ENCODE measurements at regions not wholly inside any gene's neighbourhood (a gene's known extent, or its start where the extent isn't known, plus 50 kb on each side); places are given as distances from the start of the nearest gene placed in this dataset.
A peak's percentile ranks its signal among the peaks of the same experiment; 100 is the strongest.
"Not testable (repeated sequence)": the region's sequence is repeated elsewhere in the genome, so short reads cannot be mapped to it uniquely, and the experiment has no call there.

GRCh38 chr7:81135324-81135723 lies 216.5 kb upstream of the SEMA3C start:
- no peak for DNase-seq (ENCODE audit: low spot score)

DNA sequence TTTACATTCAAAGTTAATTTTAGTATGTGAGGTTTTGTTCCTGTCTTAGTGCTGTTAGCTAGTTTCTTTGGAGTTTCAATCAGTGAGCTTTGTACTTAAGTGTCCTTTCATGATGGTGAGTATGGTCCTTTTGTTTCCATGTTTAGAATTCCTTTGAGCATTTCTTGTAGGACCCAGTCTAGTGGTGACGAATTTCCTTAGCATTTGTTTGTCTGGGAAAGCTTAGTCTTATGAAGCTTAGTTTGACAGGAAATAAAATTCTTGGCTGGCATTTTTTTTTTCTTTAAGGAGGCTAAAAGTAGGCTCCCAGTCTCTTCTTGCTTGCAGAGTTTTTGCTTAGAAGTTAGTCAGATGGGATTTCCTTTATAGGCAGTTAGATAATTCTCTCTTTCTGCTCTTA lies 209.2 kb upstream of the SEMA3C start:
- no peak for DNase-seq (ENCODE audit: low spot score)

GRCh38 chr7:81120803-81121202 lies 202.0 kb upstream of the SEMA3C start:
- no peak for DNase-seq (ENCODE audit: low spot score)

- no peak for DNase-seq (ENCODE audit: low spot score)
Measured at GRCh38 chr7:81120111-81120510, 201.3 kb upstream of the SEMA3C start.

GRCh38 chr7:81114633-81115032 lies 195.8 kb upstream of the SEMA3C start:
- no peak for DNase-seq (ENCODE audit: low spot score)

DNA sequence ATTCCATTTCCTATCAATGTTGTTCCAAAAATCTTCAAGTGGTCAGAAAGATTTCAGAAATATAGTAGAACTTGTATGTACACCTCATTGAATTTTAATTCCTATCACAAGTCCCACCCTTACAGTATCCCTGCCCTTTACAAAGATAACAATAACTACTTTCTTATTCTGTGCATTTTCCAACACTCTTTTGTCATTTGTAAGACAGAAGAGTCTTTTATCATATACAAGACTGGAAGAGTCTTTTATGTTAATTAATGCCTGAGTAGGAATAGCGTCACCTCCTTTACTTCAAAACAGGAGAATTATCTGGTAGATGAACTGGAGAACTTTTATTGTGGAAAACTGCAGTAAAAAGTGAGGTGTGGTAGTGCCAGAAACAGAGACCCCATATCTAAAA lies 193.9 kb upstream of the SEMA3C start:
- DNase-seq (ENCODE audit: low spot score): no peak

GRCh38 chr7:81111781-81112540 lies 193.1 kb upstream of the SEMA3C start:
- DNase-seq (ENCODE audit: low spot score): peak; percentile 15

DNA sequence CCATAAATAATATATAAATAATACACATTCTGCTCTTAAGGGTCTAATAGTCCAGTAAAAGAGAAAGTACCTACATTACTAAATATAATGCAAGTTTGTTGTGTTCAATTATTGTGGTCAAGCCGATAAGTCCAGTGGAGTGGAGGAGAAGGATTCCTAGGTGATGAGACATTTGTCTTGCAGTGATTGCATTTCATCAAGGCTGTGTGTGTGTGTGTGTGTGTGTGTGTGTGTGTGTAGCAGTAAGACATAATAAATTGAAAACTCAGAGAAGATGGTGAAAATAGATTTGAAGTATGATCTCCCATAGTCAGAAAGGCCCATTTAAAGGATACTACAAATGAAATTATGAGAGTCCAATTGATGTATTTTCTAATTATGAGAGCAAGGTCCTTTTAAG lies 192.5 kb upstream of the SEMA3C start:
- DNase-seq (ENCODE audit: low spot score): no peak

DNA sequence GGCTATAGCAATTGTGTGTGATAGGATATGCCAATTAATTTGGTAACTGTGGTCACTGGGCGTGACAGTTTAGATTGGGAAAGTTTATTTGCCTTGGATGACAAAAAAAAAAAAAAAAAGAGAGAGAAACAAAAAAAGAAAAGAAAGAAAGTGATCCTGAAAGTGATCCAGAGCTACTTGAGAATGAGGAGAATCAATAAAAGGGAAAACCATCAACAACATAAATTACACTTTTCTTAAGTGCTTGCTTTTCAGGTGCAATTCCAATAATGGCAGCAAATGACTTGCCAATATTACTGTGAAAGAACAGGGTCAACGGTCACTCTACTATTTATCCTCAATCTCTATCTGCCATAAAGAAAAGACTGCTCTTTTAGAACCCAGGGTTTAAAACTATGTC lies 191.8 kb upstream of the SEMA3C start:
- DNase-seq (ENCODE audit: low spot score): no peak

- no peak for DNase-seq (ENCODE audit: low spot score)
Measured at GRCh38 chr7:81098213-81098612, 179.4 kb upstream of the SEMA3C start.

- DNase-seq (ENCODE audit: low spot score): no peak
Measured at GRCh38 chr7:81094952-81095351, 176.1 kb upstream of the SEMA3C start.

DNA sequence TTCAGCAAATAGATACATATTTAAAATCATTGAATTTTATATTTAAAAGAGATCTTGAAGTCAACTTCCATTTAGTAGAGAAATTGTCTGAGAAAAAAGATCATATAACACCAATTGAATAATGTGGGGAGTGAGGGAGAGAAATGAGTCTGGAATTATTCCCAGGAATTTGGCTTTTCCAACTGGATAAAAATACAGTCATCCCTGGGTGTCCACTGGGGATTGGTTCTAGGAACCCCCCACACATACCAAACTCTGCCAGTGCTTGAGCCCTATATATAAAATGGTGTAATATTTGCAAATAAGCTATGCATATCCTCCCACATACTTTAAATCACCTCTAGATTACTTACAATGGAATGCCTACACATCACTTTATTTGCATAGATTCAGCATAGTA lies 162.8 kb upstream of the SEMA3C start:
- DNase-seq (ENCODE audit: low spot score): no peak

DNA sequence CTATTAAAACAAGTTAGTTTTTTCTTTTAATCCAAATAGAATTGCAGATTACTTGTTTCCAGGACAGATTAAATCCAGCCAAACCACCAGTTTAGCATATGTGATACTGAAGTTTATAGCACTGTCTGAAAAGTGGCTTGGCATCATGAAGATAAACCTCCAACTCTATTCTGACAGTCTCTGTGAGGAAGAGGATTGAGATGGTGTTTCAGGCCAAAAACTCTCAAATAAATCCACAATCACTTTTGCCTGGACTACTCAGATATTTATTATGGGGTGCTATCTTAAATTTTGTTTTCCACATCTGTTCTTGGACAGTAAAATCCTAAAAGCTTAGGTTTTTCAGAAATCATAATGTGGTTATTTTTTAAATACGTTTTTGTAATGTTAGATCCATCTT lies 161.7 kb upstream of the SEMA3C start:
- no peak for DNase-seq (ENCODE audit: low spot score)

- DNase-seq (ENCODE audit: low spot score): no peak
Measured at GRCh38 chr7:81079746-81080145, 160.9 kb upstream of the SEMA3C start.

- DNase-seq (ENCODE audit: low spot score): no peak
Measured at GRCh38 chr7:81075150-81075549, 156.3 kb upstream of the SEMA3C start.

- no peak for DNase-seq (ENCODE audit: low spot score)
Measured at GRCh38 chr7:81074406-81074805, 155.6 kb upstream of the SEMA3C start.

DNA sequence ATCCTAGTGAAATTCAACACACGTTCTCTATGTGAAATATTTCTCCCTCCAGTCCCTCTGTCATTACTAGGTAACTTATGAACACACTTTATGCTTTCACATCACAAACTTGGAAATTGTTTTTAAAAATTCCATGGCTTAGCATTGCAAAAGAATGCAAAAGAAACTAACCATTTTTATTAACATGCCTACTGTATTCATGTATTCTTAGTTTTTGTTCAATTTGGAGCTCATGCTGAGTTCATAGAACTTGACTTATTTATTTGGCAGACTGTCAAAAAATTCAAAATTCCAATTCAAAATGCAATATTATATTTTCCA lies 155.0 kb upstream of the SEMA3C start:
- DNase-seq (ENCODE audit: low spot score): no peak

DNA sequence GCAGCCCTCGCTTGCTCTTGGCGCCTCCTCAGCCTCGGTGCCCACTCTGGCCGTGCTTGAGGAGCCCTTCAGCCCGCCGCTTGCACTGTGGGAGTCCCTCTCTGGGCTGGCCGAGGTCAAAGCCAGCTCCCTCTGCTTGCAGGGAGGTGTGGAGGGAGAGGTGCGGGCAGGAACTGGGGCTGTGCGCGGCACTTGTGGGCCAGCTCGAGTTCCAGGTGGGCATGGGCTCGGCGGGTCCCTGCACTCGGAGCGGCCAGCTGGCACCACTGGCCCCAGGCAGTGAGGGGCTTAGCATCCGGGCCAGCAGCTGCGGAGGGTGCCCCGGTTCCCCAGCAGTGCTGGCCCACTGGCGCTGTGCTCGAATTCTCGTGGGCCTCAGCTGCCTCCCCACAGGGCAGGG lies 152.1 kb upstream of the SEMA3C start:
- no peak for DNase-seq (ENCODE audit: low spot score)

GRCh38 chr7:81066797-81067196 lies 147.9 kb upstream of the SEMA3C start:
- no peak for DNase-seq (ENCODE audit: low spot score)

GRCh38 chr7:81064426-81064825 lies 145.6 kb upstream of the SEMA3C start:
- DNase-seq (ENCODE audit: low spot score): no peak

DNA sequence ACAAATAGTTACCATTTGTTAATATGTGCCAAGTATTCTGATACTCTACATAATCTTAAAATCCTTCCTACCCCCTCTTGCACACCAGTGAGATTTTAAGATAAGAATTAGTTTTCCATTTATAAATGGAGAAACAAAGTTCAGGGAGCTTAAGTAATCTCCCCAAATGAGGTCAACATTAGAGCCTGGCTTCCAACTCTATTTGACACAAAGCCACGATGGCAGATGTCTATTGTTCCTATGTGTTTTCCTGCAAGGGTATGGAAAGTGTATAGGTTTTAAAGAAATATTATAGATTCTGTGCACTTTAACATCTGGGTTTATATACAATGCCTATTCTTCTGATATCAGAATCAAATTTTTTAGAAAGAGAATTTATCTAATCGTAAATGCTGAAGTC lies 143.9 kb upstream of the SEMA3C start:
- no peak for DNase-seq (ENCODE audit: low spot score)

GRCh38 chr7:81057469-81057868 lies 138.6 kb upstream of the SEMA3C start:
- not testable (repeated sequence) for DNase-seq (ENCODE audit: low spot score)

DNA sequence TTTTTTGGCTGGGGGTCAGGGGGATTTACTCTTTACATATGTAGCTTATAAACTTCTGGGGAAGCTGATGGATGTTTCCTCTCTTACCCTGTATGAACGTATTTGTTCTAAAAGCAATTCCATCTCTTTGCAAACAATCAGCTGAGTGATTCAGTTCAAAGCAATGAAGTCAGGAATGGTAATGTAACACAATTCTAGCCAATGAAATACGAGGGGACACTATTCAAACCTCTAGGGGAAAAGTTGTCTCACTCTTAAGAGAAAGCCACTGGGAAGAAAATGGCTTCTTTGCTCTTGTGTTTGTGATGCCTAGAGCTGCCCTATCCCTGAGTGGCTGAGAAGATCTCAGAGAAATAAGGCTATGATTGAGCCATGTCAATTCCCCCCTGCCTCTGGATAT lies 134.8 kb upstream of the SEMA3C start:
- no peak for DNase-seq (ENCODE audit: low spot score)

DNA sequence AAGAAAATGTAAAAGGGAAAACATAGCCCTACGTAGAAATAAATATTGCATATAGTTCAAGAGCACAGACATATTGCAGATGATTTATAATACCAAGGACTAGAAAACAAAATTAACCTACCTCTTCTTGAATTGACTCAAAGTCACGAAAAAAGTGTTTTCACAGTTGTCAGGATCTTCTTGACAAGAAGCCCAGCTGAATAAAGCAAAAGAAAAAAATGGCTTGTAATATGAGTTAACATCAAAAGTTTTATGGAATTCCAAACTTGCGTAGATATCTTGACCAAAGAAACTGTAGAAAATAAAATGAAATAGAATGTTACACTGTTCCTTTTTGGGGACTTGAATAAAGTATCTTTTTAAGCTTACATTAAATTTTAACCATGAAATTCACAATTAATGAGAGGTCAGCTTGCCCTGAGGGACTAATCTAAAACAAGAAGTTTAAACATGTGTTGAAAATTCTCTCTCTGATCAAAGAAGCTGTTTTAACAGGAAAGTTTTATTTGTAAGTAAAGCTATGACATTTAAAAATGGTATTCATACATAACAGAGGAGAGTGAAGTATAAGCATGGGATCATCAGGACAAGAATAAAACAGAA lies 133.1 kb upstream of the SEMA3C start:
- no peak for DNase-seq (ENCODE audit: low spot score)
